Sigmoid colon (tissue), 3 donors: ENCODE measurements at regions not wholly inside any gene's neighbourhood (a gene's known extent, or its start where the extent isn't known, plus 50 kb on each side); places are given as distances from the start of the nearest gene placed in this dataset.

Experiments
- POLR2A ChIP-seq, 2 donors: fragments of 450-650 bp; IDR thresholded peaks; one replicate each; pipeline ENCODE4 v1.6.1; 2016; ENCODE audit warnings: antibody characterized with exemption in 2 of 2, mild to moderate bottlenecking in 2 of 2, moderate library complexity in 2 of 2
- TF ChIP-seq, protein P1 (sequence below), 4 experiments: fragments of 450-650 bp in 3 of 4; fragments of 200-600 bp in 1 of 4; IDR thresholded peaks; one replicate each; pipeline ENCODE4 v1.5.1; 2016 to 2019; ENCODE audit warnings: antibody characterized with exemption in 4 of 4, mild to moderate bottlenecking in 3 of 4, moderate library complexity in 2 of 4

DNA sequence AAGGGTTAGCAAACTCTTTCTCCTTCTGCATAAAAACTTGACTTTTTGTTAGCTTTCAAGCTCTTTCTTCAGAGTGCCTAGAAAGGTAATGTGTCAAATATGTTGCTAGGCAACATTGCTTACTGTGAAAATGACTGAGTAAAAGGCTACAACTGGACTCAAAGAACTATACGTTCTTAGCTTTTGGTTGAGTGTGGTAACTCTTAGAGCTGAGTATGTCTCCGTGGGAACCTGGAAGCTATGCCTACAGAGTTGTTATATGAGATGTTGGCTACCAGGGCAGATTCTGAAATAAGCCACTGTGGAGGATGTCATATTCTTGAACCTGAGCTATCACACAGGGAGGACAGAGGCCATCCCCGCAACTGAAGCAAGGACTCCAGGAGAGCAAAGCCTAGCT, 105.5 kb downstream of the ARL6IP6 start:
- no peak for TF ChIP-seq POLR2A (IDR thresholded peaks at IDR 0.05)
- TF ChIP-seq, protein P1, sequence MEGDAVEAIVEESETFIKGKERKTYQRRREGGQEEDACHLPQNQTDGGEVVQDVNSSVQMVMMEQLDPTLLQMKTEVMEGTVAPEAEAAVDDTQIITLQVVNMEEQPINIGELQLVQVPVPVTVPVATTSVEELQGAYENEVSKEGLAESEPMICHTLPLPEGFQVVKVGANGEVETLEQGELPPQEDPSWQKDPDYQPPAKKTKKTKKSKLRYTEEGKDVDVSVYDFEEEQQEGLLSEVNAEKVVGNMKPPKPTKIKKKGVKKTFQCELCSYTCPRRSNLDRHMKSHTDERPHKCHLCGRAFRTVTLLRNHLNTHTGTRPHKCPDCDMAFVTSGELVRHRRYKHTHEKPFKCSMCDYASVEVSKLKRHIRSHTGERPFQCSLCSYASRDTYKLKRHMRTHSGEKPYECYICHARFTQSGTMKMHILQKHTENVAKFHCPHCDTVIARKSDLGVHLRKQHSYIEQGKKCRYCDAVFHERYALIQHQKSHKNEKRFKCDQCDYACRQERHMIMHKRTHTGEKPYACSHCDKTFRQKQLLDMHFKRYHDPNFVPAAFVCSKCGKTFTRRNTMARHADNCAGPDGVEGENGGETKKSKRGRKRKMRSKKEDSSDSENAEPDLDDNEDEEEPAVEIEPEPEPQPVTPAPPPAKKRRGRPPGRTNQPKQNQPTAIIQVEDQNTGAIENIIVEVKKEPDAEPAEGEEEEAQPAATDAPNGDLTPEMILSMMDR (IDR thresholded peaks at IDR 0.05): no peak
